Smooth muscle cell (in vitro differentiated cells): ENCODE measurements at regions not wholly inside any gene's neighbourhood (a gene's known extent, or its start where the extent isn't known, plus 50 kb on each side); places are given as distances from the start of the nearest gene placed in this dataset.

Source experiments
- DNase-seq: peaks from one replicate; lab custom pipeline; 2025; ENCODE audit not compliant: unreplicated experiment; lab: John Stamatoyannopoulos, UW
- H2AFZ ChIP-seq: fragments of 200-600 bp; sonication (generic); 2 replicates; pipeline ENCODE4 v1.6.0; 2016; ENCODE audit warnings: antibody characterized with exemption, low read depth, mild to moderate bottlenecking
- H3F3A ChIP-seq: fragments of 200-600 bp; sonication (generic); 2 replicates; pipeline ENCODE4 v1.6.0; 2017; ENCODE audit warnings: antibody characterized with exemption, low read depth
- H3K27ac ChIP-seq: fragments of 200-600 bp; sonication (generic); 2 replicates; pipeline ENCODE4 v1.5.1; 2016; ENCODE audit warnings: low read depth, mild to moderate bottlenecking
- H3K27me3 ChIP-seq: fragments of 200-600 bp; sonication (generic); 2 replicates; pipeline ENCODE4 v1.6.1; 2016; ENCODE audit warnings: low read depth, mild to moderate bottlenecking
- H3K36me3 ChIP-seq: fragments of 200-600 bp; sonication (generic); 2 replicates; pipeline ENCODE4 v1.5.1; 2016; ENCODE audit warnings: low read depth
- H3K4me1 ChIP-seq: fragments of 200-600 bp; sonication (generic); 2 replicates; pipeline ENCODE4 v1.5.1; 2016; ENCODE audit warnings: low read depth
- H3K4me2 ChIP-seq: fragments of 200-600 bp; sonication (generic); 2 replicates; pipeline ENCODE4 v1.6.0; 2016; ENCODE audit warnings: mild to moderate bottlenecking
- H3K4me3 ChIP-seq: fragments of 200-600 bp; sonication (generic); 2 replicates; pipeline ENCODE4 v1.5.1; 2016; ENCODE audit warnings: mild to moderate bottlenecking
- H3K79me2 ChIP-seq: fragments of 200-600 bp; sonication (generic); 2 replicates; pipeline ENCODE4 v1.6.0; 2016; ENCODE audit warnings: low read depth, mild to moderate bottlenecking
- H3K9ac ChIP-seq: fragments of 200-600 bp; sonication (generic); 2 replicates; pipeline ENCODE4 v1.6.0; 2016; ENCODE audit warnings: low read depth
- H3K9me3 ChIP-seq: fragments of 200-600 bp; sonication (generic); replicated peaks from 2 replicates; pipeline ENCODE4 v1.5.1; 2016; ENCODE audit warnings: low read depth
- H4K20me1 ChIP-seq: fragments of 200-600 bp; sonication (generic); 2 replicates; pipeline ENCODE4 v1.6.0; 2016; ENCODE audit warnings: low read depth
- CTCF ChIP-seq: fragments of 200-600 bp; sonication (generic); IDR thresholded peaks from 2 replicates; pipeline ENCODE4 v1.5.1; 2017; ENCODE audit warnings: borderline replicate concordance, mild to moderate bottlenecking, antibody characterized with exemption; ENCODE audit not compliant: insufficient read depth, poor library complexity, severe bottlenecking
- WGBS: methylation state at CpG from one replicate; pipeline ENCODE4 v1.1.7; 2016; ENCODE audit warnings: low lambda C conversion rate; 5-methylcytosine and 5-hydroxymethylcytosine counted together

GRCh38 chr4:52192721-52193135 lies 141.6 kb downstream of the SPATA18 start:
- Histone ChIP-seq H3K4me1 (no peaks in the 10 kb centered on the region), H3K36me3 (no peaks in the 10 kb centered on the region), H3K4me3 (no peak overlapping the region), H4K20me1 (no peaks in the 10 kb centered on the region), H3K4me2 (no peak overlapping the region), H3F3A (no peaks in the 10 kb centered on the region), H3K79me2 (no peaks in the 10 kb centered on the region), H3K27ac (no peak overlapping the region), H3K9ac (no peak overlapping the region), H3K27me3 (no peaks in the 10 kb centered on the region), H2AFZ (no peak overlapping the region), H3K9me3 (no peaks in the 10 kb centered on the region)
- no peak for DNase-seq
- 87% methylated on average over 6 of the region's 6 CpGs for WGBS
- no peak for TF ChIP-seq CTCF

GRCh38 chr4:52195869-52196268 lies 144.8 kb downstream of the SPATA18 start:
- TF ChIP-seq CTCF, result no peak
- Histone ChIP-seq H2AFZ (no peak overlapping the region), H3F3A (no peaks in the 10 kb centered on the region), H4K20me1 (no peaks in the 10 kb centered on the region), H3K27me3 (no peaks in the 10 kb centered on the region), H3K27ac (no peak overlapping the region), H3K9ac (no peak overlapping the region), H3K4me1 (no peaks in the 10 kb centered on the region), H3K4me2 (no peak overlapping the region), H3K4me3 (no peak overlapping the region), H3K79me2 (no peaks in the 10 kb centered on the region), H3K9me3 (no peaks in the 10 kb centered on the region), H3K36me3 (no peaks in the 10 kb centered on the region)
- WGBS, result 82% methylated on average over 5 of the region's 5 CpGs
- DNase-seq, result no peak

GRCh38 chr4:52196606-52197130 lies 145.6 kb downstream of the SPATA18 start:
- H3K9me3 ChIP-seq, result no peaks in the 10 kb centered on the region
- H3K4me3 ChIP-seq, result no peak overlapping the region
- no peak overlapping the region for H2AFZ ChIP-seq
- no peaks in the 10 kb centered on the region for H3F3A ChIP-seq
- H3K36me3 ChIP-seq, result no peaks in the 10 kb centered on the region
- no peak for DNase-seq
- H4K20me1 ChIP-seq, result no peaks in the 10 kb centered on the region
- H3K27ac ChIP-seq, result no peak overlapping the region
- no peak overlapping the region for H3K4me2 ChIP-seq
- H3K9ac ChIP-seq, result no peak overlapping the region
- H3K27me3 ChIP-seq, result no peaks in the 10 kb centered on the region
- no peak for TF ChIP-seq CTCF
- H3K4me1 ChIP-seq, result no peaks in the 10 kb centered on the region
- no peaks in the 10 kb centered on the region for H3K79me2 ChIP-seq
- 89% methylated on average over 1 of the region's 1 CpG for WGBS

- H2AFZ ChIP-seq, result no peak overlapping the region
- H4K20me1 ChIP-seq, result no peaks in the 10 kb centered on the region
- H3K27me3 ChIP-seq, result no peaks in the 10 kb centered on the region
- H3F3A ChIP-seq, result no peaks in the 10 kb centered on the region
- no peaks in the 10 kb centered on the region for H3K9me3 ChIP-seq
- 68% methylated on average over 2 of the region's 2 CpGs for WGBS
- DNase-seq, result no peak
- no peaks in the 10 kb centered on the region for H3K79me2 ChIP-seq
- no peaks in the 10 kb centered on the region for H3K36me3 ChIP-seq
- H3K9ac ChIP-seq, result no peak overlapping the region
- H3K4me2 ChIP-seq, result no peak overlapping the region
- H3K4me3 ChIP-seq, result no peak overlapping the region
- no peak overlapping the region for H3K27ac ChIP-seq
- no peaks in the 10 kb centered on the region for H3K4me1 ChIP-seq
- no peak for TF ChIP-seq CTCF
Measured at GRCh38 chr4:52197306-52197705, 146.2 kb downstream of the SPATA18 start.
